SK-N-MC (cell line): ENCODE measurements at regions not wholly inside any gene's neighbourhood (a gene's known extent, or its start where the extent isn't known, plus 50 kb on each side); places are given as distances from the start of the nearest gene placed in this dataset.

Source experiments
- EZH2 ChIP-seq: fragments of 200-600 bp; sonication (generic); IDR thresholded peaks from one replicate; pipeline ENCODE4 v1.6.1; 2017; ENCODE audit warnings: antibody characterized with exemption
- FOXP2 ChIP-seq: optimal IDR thresholded peaks from 2 replicates; pipeline ENCODE3; 2011; ENCODE audit warnings: mild to moderate bottlenecking, moderate library complexity; ENCODE audit not compliant: insufficient read depth; ENCODE audit errors: extremely low read length, control extremely low read depth
- POLR2AphosphoS5 ChIP-seq: IDR thresholded peaks from 2 replicates; pipeline ENCODE4 v1.6.1; 2012; ENCODE audit warnings: mild to moderate bottlenecking, low read depth, low read length, borderline replicate concordance

GRCh38 chr11:16460508-16460907 lies 104.2 kb upstream of the SOX6 start:
- TF ChIP-seq EZH2 (no peak), POLR2AphosphoS5 (no peak), FOXP2 (no peak)
